H1 (cell line): ENCODE measurements at regions not wholly inside any gene's neighbourhood (a gene's known extent, or its start where the extent isn't known, plus 50 kb on each side); places are given as distances from the start of the nearest gene placed in this dataset.

Experiments
- CTCF ChIA-PET: fragments of 300-600 bp; sonication (Branson Sonifier 250); formaldehyde crosslinking; loops from one replicate; lab custom pipeline; 2021; ENCODE audit not compliant: partially characterized antibody; lab: Charles Lee
- POLR2A ChIA-PET: fragments of 300-600 bp; sonication (Branson Sonifier 250); formaldehyde crosslinking; loops from one replicate; lab custom pipeline; 2021; ENCODE audit warnings: inconsistent platforms; ENCODE audit not compliant: partially characterized antibody; lab: Charles Lee
- DNase-seq, 2 experiments: peaks; one replicate each; pipeline versions ENCODE4 v3.0.0 to v3.0.0-alpha.2; 2010 to 2022; ENCODE audit warnings: low spot score in 2 of 2, low read depth in 1 of 2, mixed read lengths in 1 of 2
- FAIRE-seq: peaks from 2 replicates; lab custom pipeline; 2011; peaks lifted over from hg19 to GRCh38; lab: Jason Lieb, UNC
- H2AFZ ChIP-seq: 2 replicates; pipeline ENCODE4 v1.8.1; 2012; ENCODE audit warnings: low read length, inconsistent platforms
- H2AK5ac ChIP-seq: 2 replicates; pipeline ENCODE4 v1.6.1; 2013; ENCODE audit warnings: low read depth, low read length
- H2BK120ac ChIP-seq: replicated peaks from 2 replicates; pipeline ENCODE3; 2013; ENCODE audit warnings: low read depth, low read length, inconsistent platforms
- H2BK12ac ChIP-seq: 2 replicates; pipeline ENCODE4 v1.6.1; 2013; ENCODE audit warnings: low read depth, low read length
- H2BK15ac ChIP-seq: 2 replicates; pipeline ENCODE4 v1.6.1; 2013; ENCODE audit warnings: low read length
- H2BK20ac ChIP-seq: 2 replicates; pipeline ENCODE4 v1.6.1; 2013; ENCODE audit warnings: low read length
- H2BK5ac ChIP-seq: 2 replicates; pipeline ENCODE4 v1.6.1; 2013; ENCODE audit warnings: low read depth, low read length
- H3K14ac ChIP-seq: 2 replicates; pipeline ENCODE4 v1.6.1; 2013; ENCODE audit warnings: inconsistent platforms; ENCODE audit not compliant: insufficient read length
- H3K18ac ChIP-seq: 2 replicates; pipeline ENCODE4 v1.6.1; 2013; ENCODE audit warnings: low read length; ENCODE audit errors: extremely low read depth
- H3K23ac ChIP-seq: 2 replicates; pipeline ENCODE4 v1.6.1; 2013; ENCODE audit warnings: inconsistent platforms; ENCODE audit not compliant: insufficient read length
- H3K23me2 ChIP-seq: 2 replicates; pipeline ENCODE4 v1.6.1; 2013; ENCODE audit warnings: low read depth, low read length
- H3K27ac ChIP-seq: 2 replicates; pipeline ENCODE4 v1.6.1; 2011; ENCODE audit warnings: low read depth, low read length, inconsistent platforms
- H3K27me3 ChIP-seq, 4 experiments: replicated peaks in 1 of 4; 1 replicate in 1 of 4; 2 replicates in 3 of 4; pipeline versions ENCODE4 v1.6.1 to v1.8.1; 2011 to 2013; ENCODE audit warnings: low read length in 3 of 4, mild to moderate bottlenecking in 3 of 4, inconsistent platforms in 2 of 4, mixed read lengths in 2 of 4, moderate library complexity in 1 of 4; ENCODE audit not compliant: control insufficient read depth in 3 of 4, insufficient read depth in 3 of 4; ENCODE audit errors: extremely low read depth in 1 of 4
- H3K36me3 ChIP-seq, 4 experiments: 2 replicates each; pipeline versions ENCODE4 v1.6.1 to v1.8.1; 2011 to 2013; ENCODE audit warnings: mild to moderate bottlenecking in 4 of 4, low read length in 3 of 4, moderate library complexity in 2 of 4, control low read depth in 1 of 4, inconsistent platforms in 1 of 4; ENCODE audit not compliant: insufficient read depth in 4 of 4, control insufficient read depth in 2 of 4
- H3K4ac ChIP-seq: replicated peaks from 2 replicates; pipeline ENCODE3; 2013; ENCODE audit warnings: low read length, low read depth, mixed read lengths, inconsistent platforms; ENCODE audit not compliant: insufficient read length
- H3K4me1 ChIP-seq, 4 experiments: replicated peaks in 1 of 4; 1 replicate in 1 of 4; 2 replicates in 3 of 4; pipeline versions ENCODE4 v1.6.1 to v1.8.1; 2011 to 2013; ENCODE audit warnings: low read length in 3 of 4, inconsistent platforms in 2 of 4, mixed read lengths in 1 of 4; ENCODE audit not compliant: insufficient read depth in 4 of 4, control insufficient read depth in 3 of 4
- H3K4me2 ChIP-seq, 2 experiments: 2 replicates each; pipeline versions ENCODE4 v1.6.1 to v1.8.1; 2011 to 2013; ENCODE audit warnings: low read depth in 2 of 2, low read length in 2 of 2, control low read depth in 1 of 2, inconsistent platforms in 1 of 2, mild to moderate bottlenecking in 1 of 2; ENCODE audit not compliant: insufficient read depth in 1 of 2
- H3K4me3 ChIP-seq, 4 experiments: fragments of 200-600, 300-600 bp in 1 of 4; sonication (generic), shearing (Covaris generic), sonication (Bioruptor Twin) in 1 of 4; 2 replicates each; pipeline versions ENCODE4 v1.5.1 to v1.8.1; 2011 to 2016; ENCODE audit warnings: low read length in 4 of 4, low read depth in 3 of 4, control low read depth in 2 of 4, inconsistent platforms in 2 of 4, mild to moderate bottlenecking in 2 of 4, mixed read lengths in 1 of 4, moderate library complexity in 1 of 4; ENCODE audit not compliant: insufficient read depth in 2 of 4; ENCODE audit errors: extremely low read depth in 1 of 4
- H3K56ac ChIP-seq: replicated peaks from 2 replicates; pipeline ENCODE3; 2013; ENCODE audit warnings: low read depth, mild to moderate bottlenecking, mixed read lengths, low read length, inconsistent platforms; ENCODE audit not compliant: insufficient read length
- H3K79me1 ChIP-seq: 2 replicates; pipeline ENCODE4 v1.6.1; 2013; ENCODE audit warnings: low read depth, low read length, control low read depth
- H3K79me2 ChIP-seq, 2 experiments: 2 replicates each; pipeline versions ENCODE4 v1.6.1 to v1.8.1; 2012 to 2013; ENCODE audit warnings: low read length in 2 of 2, mild to moderate bottlenecking in 2 of 2, inconsistent platforms in 1 of 2; ENCODE audit not compliant: insufficient read depth in 2 of 2, control insufficient read depth in 1 of 2
- H3K9ac ChIP-seq, 4 experiments: replicated peaks in 1 of 4; 1 replicate in 1 of 4; 2 replicates in 3 of 4; pipeline versions ENCODE4 v1.6.1 to v1.8.1; 2011 to 2013; ENCODE audit warnings: low read depth in 3 of 4, low read length in 3 of 4, control low read depth in 2 of 4, mild to moderate bottlenecking in 2 of 4, moderate library complexity in 2 of 4, inconsistent platforms in 1 of 4; ENCODE audit errors: extremely low read depth in 1 of 4
- H3K9me3 ChIP-seq, 2 experiments: 2 replicates each; pipeline versions ENCODE4 v1.6.1 to v1.8.1; 2012 to 2013; ENCODE audit warnings: mild to moderate bottlenecking in 2 of 2, moderate library complexity in 2 of 2, control low read depth in 1 of 2, inconsistent platforms in 1 of 2, low read depth in 1 of 2, low read length in 1 of 2, mixed read lengths in 1 of 2; ENCODE audit not compliant: insufficient read depth in 2 of 2
- H4K20me1 ChIP-seq, 2 experiments: replicated peaks in 1 of 2; 2 replicates each; pipeline versions ENCODE3 to v1.8.1; 2011 to 2013; ENCODE audit warnings: inconsistent platforms in 2 of 2, low read length in 2 of 2, mild to moderate bottlenecking in 1 of 2; ENCODE audit not compliant: insufficient read depth in 2 of 2, control insufficient read depth in 1 of 2
- H4K5ac ChIP-seq: 2 replicates; pipeline ENCODE4 v1.6.1; 2013; ENCODE audit warnings: low read length, low read depth, mixed read lengths, inconsistent platforms; ENCODE audit not compliant: insufficient read length
- H4K8ac ChIP-seq: 2 replicates; pipeline ENCODE4 v1.8.0; 2013; ENCODE audit warnings: mild to moderate bottlenecking, moderate library complexity, low read length, inconsistent platforms; ENCODE audit not compliant: insufficient read depth; ENCODE audit errors: extremely low read depth
- H4K91ac ChIP-seq: replicated peaks from 2 replicates; pipeline ENCODE3; 2013; ENCODE audit warnings: low read length, mixed read lengths, inconsistent platforms; ENCODE audit not compliant: insufficient read length
- CBX5 ChIP-seq: fragments of 300-800, 300-1000 bp; sonication (generic); IDR thresholded peaks from 2 replicates; pipeline ENCODE4 v1.7.1; 2016; ENCODE audit warnings: antibody characterized with exemption, low read length, low read depth
- CHD1 ChIP-seq: IDR thresholded peaks from 2 replicates; pipeline ENCODE4 v1.6.1; 2012; ENCODE audit warnings: low read depth, low read length, improper control_type of control experiment
- GTF2F1 ChIP-seq: IDR thresholded peaks from 2 replicates; pipeline ENCODE4 v1.6.1; 2012; ENCODE audit warnings: low read depth, low read length, improper control_type of control experiment, borderline replicate concordance
- MAFK ChIP-seq: IDR thresholded peaks from 2 replicates; pipeline ENCODE4 v1.6.1; 2012; ENCODE audit warnings: low read depth, mild to moderate bottlenecking, improper control_type of control experiment, low read length
- WGBS, 2 experiments: shearing (Covaris generic) in 1 of 2; methylation state at CpG; one replicate each; pipeline versions ENCODE4 v1.1.6 to v1.1.7; 2013 to 2015; ENCODE audit warnings: low lambda C conversion rate in 2 of 2, mixed read lengths in 2 of 2, inconsistent platforms in 1 of 2, low coverage in 1 of 2, missing lambda C conversion rate in 1 of 2; ENCODE audit not compliant: insufficient replicate concordance in 2 of 2, insufficient coverage in 1 of 2, insufficient read length in 1 of 2; ENCODE audit errors: extremely low coverage in 1 of 2, missing lambda C conversion rate in 1 of 2; 5-methylcytosine and 5-hydroxymethylcytosine counted together
- TF ChIP-seq, protein P1 (sequence below): IDR thresholded peaks from 2 replicates; pipeline ENCODE4 v1.6.1; 2012; ENCODE audit warnings: inconsistent platforms

GRCh38 chr9:13975611-13976290 is 338.2 kb downstream of the NFIB start:
- WGBS, 2 experiments = 39% methylated on average over 1 of the region's 1 CpG; no CpG with 5 or more reads in 1 of the 2 experiments
- no peak overlapping the region for H3K9ac ChIP-seq
- FAIRE-seq = no peak
- no peak overlapping the region for H3K56ac ChIP-seq
- H3K4me2 ChIP-seq = no peak overlapping the region
- no peak overlapping the region for H2BK20ac ChIP-seq
- H2AK5ac ChIP-seq = no peak overlapping the region
- H2BK12ac ChIP-seq = no peak overlapping the region
- no peaks in the 10 kb centered on the region for H3K4me1 ChIP-seq
- no peak overlapping the region for H4K8ac ChIP-seq
- H2BK15ac ChIP-seq = no peak overlapping the region
- H3K27ac ChIP-seq = no peak overlapping the region
- no peak overlapping the region for H2AFZ ChIP-seq
- CTCF ChIA-PET = interaction anchor here (0.6 kb wide), 2 partner anchors 14 to 246 kb away, joined by 3 read pairs; no protein-coding TSS in a partner anchor
- no peak overlapping the region for H3K23ac ChIP-seq
- no peak overlapping the region for H3K14ac ChIP-seq
- no peak overlapping the region for H4K91ac ChIP-seq
- H3K4ac ChIP-seq = no peak overlapping the region
- no peak for DNase-seq
- no peaks in the 10 kb centered on the region for H3K36me3 ChIP-seq
- H3K23me2 ChIP-seq = no peaks in the 10 kb centered on the region
- H3K4me3 ChIP-seq = no peak overlapping the region
- H3K27me3 ChIP-seq = no peaks in the 10 kb centered on the region
- TF ChIP-seq GTF2F1 = no peak
- TF ChIP-seq MAFK = no peak
- no peak for TF ChIP-seq CHD1
- TF ChIP-seq CBX5 = no peak
- TF ChIP-seq, protein P1, sequence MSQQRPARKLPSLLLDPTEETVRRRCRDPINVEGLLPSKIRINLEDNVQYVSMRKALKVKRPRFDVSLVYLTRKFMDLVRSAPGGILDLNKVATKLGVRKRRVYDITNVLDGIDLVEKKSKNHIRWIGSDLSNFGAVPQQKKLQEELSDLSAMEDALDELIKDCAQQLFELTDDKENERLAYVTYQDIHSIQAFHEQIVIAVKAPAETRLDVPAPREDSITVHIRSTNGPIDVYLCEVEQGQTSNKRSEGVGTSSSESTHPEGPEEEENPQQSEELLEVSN = no peak
- TF ChIP-seq, all 59 proteins: peak for 0
- Histone ChIP-seq H2BK5ac (no peak overlapping the region), H3K79me2 (no peaks in the 10 kb centered on the region), H3K18ac (no peak overlapping the region), H3K79me1 (no peaks in the 10 kb centered on the region), H4K20me1 (no peaks in the 10 kb centered on the region), H3K9me3 (no peaks in the 10 kb centered on the region), H2BK120ac (no peak overlapping the region), H4K5ac (no peak overlapping the region)
- POLR2A ChIA-PET = no interaction called here
